Spleen (tissue), 11 donors: ENCODE measurements at regions not wholly inside any gene's neighbourhood (a gene's known extent, or its start where the extent isn't known, plus 50 kb on each side); places are given as distances from the start of the nearest gene placed in this dataset.

Source experiments
- DNase-seq: peaks from one replicate; pipeline ENCODE4 v3.0.0-alpha.2; 2020
- H3K27ac ChIP-seq, 8 donors: fragments of 200-600 bp; sonication (generic) in 7 of 8; 1 replicate in 4 of 8; 2 replicates in 4 of 8; pipeline versions ENCODE4 v1.5.0 to v1.8.0; 2016 to 2021; ENCODE audit warnings: inconsistent platforms in 4 of 8, mild to moderate bottlenecking in 4 of 8, moderate library complexity in 1 of 8
- H3K27me3 ChIP-seq, 7 donors: fragments of 200-600 bp; sonication (generic) in 6 of 7; replicated peaks in 1 of 7; 1 replicate in 4 of 7; 2 replicates in 3 of 7; pipeline versions ENCODE4 v1.5.0 to v1.8.0; 2016 to 2021; ENCODE audit warnings: inconsistent platforms in 3 of 7, mild to moderate bottlenecking in 1 of 7
- H3K36me3 ChIP-seq, 6 donors: fragments of 200-600 bp; sonication (generic) in 5 of 6; 1 replicate in 4 of 6; 2 replicates in 2 of 6; pipeline versions ENCODE4 v1.5.0 to v1.8.0; 2016 to 2021; ENCODE audit warnings: inconsistent platforms in 2 of 6
- H3K4me1 ChIP-seq, 6 donors: fragments of 200-600 bp; sonication (generic) in 5 of 6; 1 replicate in 3 of 6; 2 replicates in 3 of 6; pipeline versions ENCODE4 v1.5.0 to v1.8.0; 2016 to 2021; ENCODE audit warnings: inconsistent platforms in 3 of 6
- H3K4me3 ChIP-seq, 8 donors: fragments of 200-600 bp; sonication (generic) in 7 of 8; 1 replicate in 4 of 8; 2 replicates in 4 of 8; pipeline versions ENCODE4 v1.5.0 to v1.8.0; 2016 to 2021; ENCODE audit warnings: inconsistent platforms in 4 of 8, mild to moderate bottlenecking in 4 of 8, moderate library complexity in 2 of 8
- H3K9me3 ChIP-seq, 8 donors: fragments of 200-600 bp; sonication (generic) in 7 of 8; 1 replicate in 4 of 8; 2 replicates in 4 of 8; pipeline versions ENCODE4 v1.5.0 to v1.8.0; 2016 to 2021; ENCODE audit warnings: inconsistent platforms in 4 of 8
- POLR2A ChIP-seq, 3 donors: fragments of 450-650 bp; IDR thresholded peaks; one replicate each; pipeline ENCODE4 v1.5.1; 2017; ENCODE audit warnings: antibody characterized with exemption in 3 of 3, mild to moderate bottlenecking in 1 of 3
- POLR2AphosphoS5 ChIP-seq, 3 donors: sonication (generic); formaldehyde crosslinking; IDR thresholded peaks; one replicate each; pipeline ENCODE4 v1.5.1; 2017; ENCODE audit warnings: antibody characterized with exemption in 3 of 3
- WGBS, 5 donors: extraction: QIAGEN DNeasy Blood & Tissue Kit in 3 of 5; methylation state at CpG; one replicate each; pipeline versions ENCODE4 v1.1.5 to v1.1.7; 2013 to 2018; 5-methylcytosine and 5-hydroxymethylcytosine counted together
- intact Hi-C: fragments of 100-400 bp; cut with DNase I; formaldehyde crosslinking; loops from one replicate; pipeline ENCODE4 v1.15.0; 2023; ENCODE audit warnings: low total_unique reads
- TF ChIP-seq, protein P1 (sequence below), 11 experiments: fragments of 200-600 bp in 7 of 11; fragments of 450-650 bp in 4 of 11; sonication (generic) in 4 of 11; IDR thresholded peaks in 8 of 11; conservative IDR thresholded peaks in 3 of 11; 1 replicate in 7 of 11; 2 replicates in 4 of 11; pipeline versions ENCODE4 v1.4.0 to v1.8.0; 2016 to 2021; ENCODE audit warnings: antibody characterized with exemption in 11 of 11, inconsistent platforms in 4 of 11, mild to moderate bottlenecking in 1 of 11
- donor health status: healthy with polysubstance abuse.
- donor health status: DM: no; HTN: no; CAD: no; lungs with moderate emphysema.
- donor health status: DM: no; HTN: no; CAD: no.
- donor health status: Bipolar disorder and iron deficiency.
- donor health status: healthy.
- donor health status: DM: no; HTN: no; CAD: no.
- donor health status: DM: yes; HTN: yes; CAD: no.

- intact Hi-C loops: no loop called here
- Histone ChIP-seq H3K4me1 (peaks cover 0 to 5% (median 0%) of the 10 kb centered on the region in 6 donors), H3K4me3 (no peak overlapping the region), H3K27me3 (peaks cover 0 to 10% (median 0%) of the 10 kb centered on the region in 7 donors), H3K36me3 (no peaks in the 10 kb centered on the region), H3K27ac (no peak overlapping the region), H3K9me3 (no peaks in the 10 kb centered on the region)
- TF ChIP-seq POLR2AphosphoS5 (IDR thresholded peaks at IDR 0.05) (no peak), POLR2A (IDR thresholded peaks at IDR 0.05) (no peak)
- TF ChIP-seq, protein P1, sequence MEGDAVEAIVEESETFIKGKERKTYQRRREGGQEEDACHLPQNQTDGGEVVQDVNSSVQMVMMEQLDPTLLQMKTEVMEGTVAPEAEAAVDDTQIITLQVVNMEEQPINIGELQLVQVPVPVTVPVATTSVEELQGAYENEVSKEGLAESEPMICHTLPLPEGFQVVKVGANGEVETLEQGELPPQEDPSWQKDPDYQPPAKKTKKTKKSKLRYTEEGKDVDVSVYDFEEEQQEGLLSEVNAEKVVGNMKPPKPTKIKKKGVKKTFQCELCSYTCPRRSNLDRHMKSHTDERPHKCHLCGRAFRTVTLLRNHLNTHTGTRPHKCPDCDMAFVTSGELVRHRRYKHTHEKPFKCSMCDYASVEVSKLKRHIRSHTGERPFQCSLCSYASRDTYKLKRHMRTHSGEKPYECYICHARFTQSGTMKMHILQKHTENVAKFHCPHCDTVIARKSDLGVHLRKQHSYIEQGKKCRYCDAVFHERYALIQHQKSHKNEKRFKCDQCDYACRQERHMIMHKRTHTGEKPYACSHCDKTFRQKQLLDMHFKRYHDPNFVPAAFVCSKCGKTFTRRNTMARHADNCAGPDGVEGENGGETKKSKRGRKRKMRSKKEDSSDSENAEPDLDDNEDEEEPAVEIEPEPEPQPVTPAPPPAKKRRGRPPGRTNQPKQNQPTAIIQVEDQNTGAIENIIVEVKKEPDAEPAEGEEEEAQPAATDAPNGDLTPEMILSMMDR (IDR thresholded peaks at IDR 0.05 in 8 of 11, conservative IDR thresholded peaks at IDR 0.05 in 3 of 11): no peak
- no peak for DNase-seq
- 26 to 79% (median 63%) methylated on average over 4 of the region's 4 CpGs for WGBS, 5 donors
Observed at GRCh38 chr18:8984131-8984721, 118.3 kb upstream of the NDUFV2 start.

DNA sequence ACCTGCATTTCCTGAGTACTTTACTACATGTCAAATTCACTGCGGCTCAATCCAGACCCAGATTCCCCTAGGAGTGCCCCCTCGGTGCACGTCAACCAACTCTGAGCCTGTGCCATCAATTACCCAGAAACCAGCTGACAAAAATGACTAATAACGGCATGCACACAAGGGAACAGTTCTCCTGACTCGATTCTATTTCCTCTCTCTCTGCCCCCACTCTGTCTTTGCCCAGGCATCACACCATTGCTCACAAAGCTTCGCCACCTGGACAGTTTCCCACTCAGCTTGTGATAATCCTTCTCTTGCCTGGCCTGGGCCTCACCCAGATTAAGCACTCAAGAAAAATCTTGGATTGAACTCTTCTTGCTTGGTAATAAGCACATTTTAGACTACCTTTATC is 115.3 kb upstream of the NDUFV2 start:
- intact Hi-C loops: loop anchor here (2.0 kb wide), 1 partner anchor 330 kb away; no protein-coding TSS in a partner anchor
- H3K4me3 ChIP-seq: no peak overlapping the region
- DNase-seq: no peak
- no peak for TF ChIP-seq POLR2AphosphoS5 (IDR thresholded peaks at IDR 0.05)
- TF ChIP-seq, protein P1 (IDR thresholded peaks at IDR 0.05 in 8 of 11, conservative IDR thresholded peaks at IDR 0.05 in 3 of 11): no peak
- no peaks in the 10 kb centered on the region for H3K9me3 ChIP-seq
- WGBS, 5 donors: 60 to 69% (median 64%) methylated on average over 6 of the region's 6 CpGs
- H3K4me1 ChIP-seq: peaks cover 0 to 3% (median 0%) of the 10 kb centered on the region in 6 donors
- peaks cover 0 to 17% (median 0%) of the 10 kb centered on the region in 7 donors for H3K27me3 ChIP-seq
- H3K27ac ChIP-seq: no peak overlapping the region
- H3K36me3 ChIP-seq: no peaks in the 10 kb centered on the region

DNA sequence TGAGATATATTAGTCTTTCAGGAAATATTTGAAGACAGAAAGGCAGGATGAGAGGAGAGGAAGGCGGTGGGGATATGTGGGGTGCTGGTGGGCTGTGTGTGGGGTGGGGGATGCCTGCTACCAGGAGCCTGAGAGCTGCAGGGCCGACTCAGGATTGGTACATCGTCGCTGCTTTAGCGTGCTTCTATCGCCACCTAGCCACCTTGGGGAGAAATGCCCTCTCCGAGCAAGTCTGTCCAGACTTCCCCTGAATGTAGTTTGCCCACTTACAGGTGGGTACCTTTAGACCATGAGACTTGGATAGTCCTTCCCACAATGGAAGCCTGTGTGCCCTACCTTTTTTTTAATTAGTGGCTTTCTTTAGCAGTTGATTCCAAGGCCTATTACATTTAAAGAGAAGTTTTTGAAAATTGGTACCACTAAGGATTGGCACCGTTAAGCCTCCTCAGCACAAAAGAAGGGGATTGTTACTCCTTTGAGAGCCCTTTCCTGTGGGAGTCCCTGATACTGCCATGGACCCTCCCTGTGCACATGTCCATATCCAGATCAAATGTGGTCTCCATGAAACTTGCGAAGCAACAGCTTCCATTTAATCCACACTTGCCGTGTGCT is 114.1 kb upstream of the NDUFV2 start:
- TF ChIP-seq, protein P1 (IDR thresholded peaks at IDR 0.05 in 8 of 11, conservative IDR thresholded peaks at IDR 0.05 in 3 of 11): peak; percentile 18 to 81 (median 74)
- no peak for TF ChIP-seq POLR2AphosphoS5 (IDR thresholded peaks at IDR 0.05)
- intact Hi-C loops: loop anchor here (2.0 kb wide), 1 partner anchor 292 kb away; no protein-coding TSS in a partner anchor
- Histone ChIP-seq H3K9me3 (no peaks in the 10 kb centered on the region), H3K36me3 (no peaks in the 10 kb centered on the region), H3K27ac (no peak overlapping the region), H3K27me3 (peaks cover 0 to 17% (median 0%) of the 10 kb centered on the region in 7 donors), H3K4me3 (no peak overlapping the region), H3K4me1 (no peaks in the 10 kb centered on the region)
- peak; percentile 81 for DNase-seq
- 26 to 29% (median 28%) methylated on average over 10 of the region's 10 CpGs for WGBS, 5 donors

- Histone ChIP-seq H3K27ac (no peak overlapping the region), H3K27me3 (peaks cover 0 to 17% (median 0%) of the 10 kb centered on the region in 7 donors), H3K4me3 (no peak overlapping the region), H3K4me1 (no peaks in the 10 kb centered on the region), H3K9me3 (no peaks in the 10 kb centered on the region), H3K36me3 (no peaks in the 10 kb centered on the region)
- TF ChIP-seq POLR2AphosphoS5 (IDR thresholded peaks at IDR 0.05): no peak
- TF ChIP-seq, protein P1 (IDR thresholded peaks at IDR 0.05 in 8 of 11, conservative IDR thresholded peaks at IDR 0.05 in 3 of 11): no peak
- no peak for TF ChIP-seq POLR2A (IDR thresholded peaks at IDR 0.05)
- intact Hi-C loops: loop anchor here (2.0 kb wide), 1 partner anchor 292 kb away; no protein-coding TSS in a partner anchor
- no peak for DNase-seq
- WGBS, 5 donors: 28 to 67% (median 54%) methylated on average over 5 of the region's 5 CpGs
Observed at GRCh38 chr18:8989017-8989416, 113.5 kb upstream of the NDUFV2 start.
